T-helper 1 cell treated with Interleukin-12 subunit alpha and Interleukin-12 subunit beta and Interleukin-4 antibody, amounts not matched to agents 30 μg/mL and 1 μg/mL, for 36 hours (primary cell): ENCODE measurements at regions not wholly inside any gene's neighbourhood (a gene's known extent, or its start where the extent isn't known, plus 50 kb on each side); places are given as distances from the start of the nearest gene placed in this dataset.

Experiments used
- H3K27ac Mint-ChIP-seq: one replicate; pipeline ENCODE4 v1.8.0; 2021; ENCODE audit warnings: mild to moderate bottlenecking, mixed read lengths
- H3K27me3 Mint-ChIP-seq: one replicate; pipeline ENCODE4 v1.8.0; 2021; ENCODE audit warnings: low read depth, mixed read lengths
- H3K36me3 Mint-ChIP-seq: one replicate; pipeline ENCODE4 v1.8.0; 2021; ENCODE audit warnings: low read depth, mixed read lengths
- H3K4me1 Mint-ChIP-seq: one replicate; pipeline ENCODE4 v1.8.0; 2021; ENCODE audit warnings: low read depth, mixed read lengths
- H3K4me3 Mint-ChIP-seq: one replicate; pipeline ENCODE4 v1.8.0; 2021; ENCODE audit warnings: mild to moderate bottlenecking, moderate library complexity, mixed read lengths
- H3K9me3 Mint-ChIP-seq: one replicate; pipeline ENCODE4 v1.8.0; 2021; ENCODE audit warnings: mixed read lengths

DNA sequence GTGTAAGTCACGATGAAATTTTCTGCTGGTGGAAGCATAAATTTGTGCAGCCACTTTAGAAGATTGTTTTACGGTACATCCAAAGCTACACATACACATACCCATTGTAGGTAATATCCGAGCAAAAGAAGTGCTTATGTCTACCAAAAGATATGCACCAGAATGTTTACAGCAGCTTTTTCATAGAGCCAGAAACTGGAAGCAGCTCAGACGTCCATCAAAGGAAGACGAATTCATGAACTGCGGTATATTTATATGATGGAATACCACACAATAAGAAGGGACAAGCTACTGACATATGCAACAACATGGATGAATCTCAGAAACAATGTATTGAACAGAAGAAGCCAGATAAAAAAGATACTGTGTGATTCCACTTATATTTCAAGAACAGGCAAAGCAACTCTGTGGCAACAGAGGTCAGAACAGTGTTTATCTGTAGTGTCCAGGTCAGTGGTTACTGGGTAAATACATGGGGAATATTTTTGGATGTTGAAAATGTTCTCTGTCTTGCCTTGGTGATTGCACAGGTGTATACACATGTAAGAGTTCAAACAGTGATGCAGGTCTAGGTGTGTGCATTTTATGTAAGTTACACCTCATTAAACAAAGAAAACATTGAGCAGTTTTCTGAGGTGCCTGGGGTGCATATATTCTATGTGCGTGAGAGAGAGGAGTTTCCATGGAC lies 51.9 kb upstream of the EXOC2 start:
- no peak overlapping the region for H3K27ac Mint-ChIP-seq
- H3K27me3 Mint-ChIP-seq: peaks cover 4% of the 10 kb centered on the region
- H3K4me3 Mint-ChIP-seq: no peak overlapping the region
- peaks cover 5% of the 10 kb centered on the region for H3K4me1 Mint-ChIP-seq
- H3K36me3 Mint-ChIP-seq: no peaks in the 10 kb centered on the region
- no peaks in the 10 kb centered on the region for H3K9me3 Mint-ChIP-seq

DNA sequence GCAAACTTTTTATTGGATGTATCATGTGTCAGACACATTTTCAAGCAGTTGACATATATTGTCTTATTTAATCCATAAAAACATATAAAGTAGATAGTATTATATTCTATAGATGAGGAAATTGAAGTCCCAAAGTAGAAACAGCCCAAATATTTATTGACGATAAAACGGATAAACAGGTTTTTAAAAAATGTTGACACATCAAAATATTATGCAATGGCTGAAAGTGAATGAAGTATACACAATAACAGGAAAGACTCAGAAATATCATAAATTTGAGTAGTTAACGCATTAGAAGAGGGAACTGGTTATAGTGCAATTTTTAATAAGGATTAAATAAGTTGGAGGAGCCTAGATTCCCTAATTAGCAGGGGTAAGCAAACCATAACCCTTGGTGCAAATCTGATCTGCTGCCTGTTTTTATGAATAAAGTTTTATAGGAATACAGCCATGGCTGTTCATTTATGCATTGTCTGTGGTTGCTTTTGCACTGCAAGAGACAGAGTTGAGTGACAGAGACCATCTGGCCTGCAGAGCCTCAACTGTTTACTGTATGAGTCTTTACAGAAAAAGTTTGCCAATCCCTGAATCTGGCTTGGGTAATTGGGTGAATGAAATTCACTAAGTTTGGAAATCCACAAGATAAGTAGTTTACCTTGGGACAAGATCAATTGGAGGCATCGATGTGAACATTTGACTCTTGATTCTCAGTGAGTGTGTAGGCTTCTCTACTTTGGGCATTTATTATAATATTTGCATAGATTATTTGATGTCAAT lies 50.6 kb upstream of the EXOC2 start:
- Mint-ChIP-seq H3K9me3 (no peaks in the 10 kb centered on the region), H3K27ac (no peak overlapping the region), H3K36me3 (no peaks in the 10 kb centered on the region), H3K27me3 (peaks cover 10% of the 10 kb centered on the region), H3K4me1 (peaks cover 5% of the 10 kb centered on the region), H3K4me3 (no peak overlapping the region)
